Psoas muscle (tissue), 7 donors: ENCODE measurements at regions not wholly inside any gene's neighbourhood (a gene's known extent, or its start where the extent isn't known, plus 50 kb on each side); places are given as distances from the start of the nearest gene placed in this dataset.

Source experiments
- ATAC-seq, 4 donors: fragments of 200-7000 bp; cut with Tn5 transposase; one replicate each; pipeline ENCODE4 v1.9.1; 2020; ENCODE audit warnings: moderate library complexity in 3 of 4, mild to moderate bottlenecking in 2 of 4
- DNase-seq, 2 donors: peaks; one replicate each; pipeline ENCODE4 v3.0.0-alpha.2; 2020
- H3K27ac ChIP-seq: fragments of 200-600 bp; one replicate; pipeline ENCODE4 v1.8.0; 2022
- H3K27me3 ChIP-seq, 3 donors: fragments of 200-600 bp in 1 of 3; one replicate each; pipeline versions ENCODE4 v1.6.1 to v1.8.0; 2013 to 2022; ENCODE audit warnings: low read length in 2 of 3, mild to moderate bottlenecking in 2 of 3, moderate library complexity in 1 of 3; ENCODE audit not compliant: insufficient read depth in 3 of 3
- H3K36me3 ChIP-seq, 2 donors: fragments of 200-600 bp in 1 of 2; one replicate each; pipeline versions ENCODE4 v1.6.1 to v1.8.0; 2013 to 2022; ENCODE audit warnings: low read depth in 1 of 2, mild to moderate bottlenecking in 1 of 2, moderate library complexity in 1 of 2; ENCODE audit not compliant: insufficient read depth in 1 of 2
- H3K4me1 ChIP-seq: fragments of 200-600 bp; one replicate; pipeline ENCODE4 v1.8.0; 2022
- H3K4me3 ChIP-seq: fragments of 200-600 bp; one replicate; pipeline ENCODE4 v1.8.0; 2022; ENCODE audit warnings: mild to moderate bottlenecking
- H3K9me3 ChIP-seq: fragments of 200-600 bp; one replicate; pipeline ENCODE4 v1.8.0; 2022
- CTCF ChIP-seq: fragments of 200-600 bp; IDR thresholded peaks from one replicate; pipeline ENCODE4 v1.8.0; 2022; ENCODE audit warnings: antibody characterized with exemption
- WGBS, 3 donors: extraction: QIAGEN DNeasy Blood & Tissue Kit; methylation state at CpG; one replicate each; pipeline versions ENCODE4 v1.1.6 to v1.1.7; 2013; 5-methylcytosine and 5-hydroxymethylcytosine counted together
- intact Hi-C, 2 donors: fragments of 100-400 bp; cut with DNase I; formaldehyde crosslinking; loops; one replicate each; pipeline versions ENCODE4 v1.11.0 to v1.14.2; 2022
- donor health status: healthy with polysubstance abuse.
- donor health status: DM: no; HTN: no; CAD: no; lungs with moderate emphysema.
- donor health status: Bipolar disorder and iron deficiency.
- donor health status: healthy.
- donor health status: DM: yes; HTN: yes; CAD: no.
- donor health status: DM: no; HTN: no; CAD: no.
- donor health status: DM: yes; HTN: yes; CAD: no.

DNA sequence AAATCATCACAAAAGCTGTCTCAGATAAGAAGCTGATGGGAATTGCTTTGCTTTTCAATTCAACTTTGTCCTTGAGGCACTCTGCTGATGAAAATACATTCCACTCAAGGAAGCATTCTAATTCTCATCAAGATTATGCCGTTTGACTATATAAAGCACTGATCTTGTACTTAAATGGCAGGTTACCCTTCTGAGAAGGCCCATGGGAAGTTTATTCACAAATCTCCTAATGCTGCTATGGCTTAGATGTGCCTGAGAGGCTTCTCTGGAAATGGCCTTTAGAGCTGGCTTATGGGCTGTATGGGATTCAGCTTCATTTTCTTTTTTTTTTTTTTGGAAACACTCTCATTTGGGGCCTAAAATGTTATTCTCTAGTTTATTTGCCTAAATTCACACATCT, 69.7 kb upstream of the ARNT2 start:
- no peak for DNase-seq
- Histone ChIP-seq H3K36me3 (no peaks in the 10 kb centered on the region), H3K4me1 (no peaks in the 10 kb centered on the region), H3K9me3 (no peaks in the 10 kb centered on the region), H3K27me3 (no peaks in the 10 kb centered on the region), H3K4me3 (no peak overlapping the region), H3K27ac (no peak overlapping the region)
- 67 to 84% (median 76%) methylated on average over 1 of the region's 1 CpG for WGBS, 3 donors
- ATAC-seq = no peak
- intact Hi-C loops = no loop called here
- no peak for TF ChIP-seq CTCF

GRCh38 chr15:80339601-80340000, 64.6 kb upstream of the ARNT2 start:
- Histone ChIP-seq H3K4me3 (no peak overlapping the region), H3K9me3 (no peaks in the 10 kb centered on the region), H3K27ac (no peak overlapping the region), H3K4me1 (no peaks in the 10 kb centered on the region), H3K36me3 (no peaks in the 10 kb centered on the region), H3K27me3 (no peaks in the 10 kb centered on the region)
- 83 to 86% (median 84%) methylated on average over 3 of the region's 3 CpGs for WGBS, 3 donors
- DNase-seq (no peak), ATAC-seq (no peak)
- TF ChIP-seq CTCF = no peak
- intact Hi-C loops = no loop called here

GRCh38 chr15:80342148-80342547, 62.0 kb upstream of the ARNT2 start:
- no peak for DNase-seq

GRCh38 chr15:80343554-80343992, 60.6 kb upstream of the ARNT2 start:
- Histone ChIP-seq H3K27me3 (peaks cover 0 to 5% (median 0%) of the 10 kb centered on the region in 3 donors), H3K36me3 (no peaks in the 10 kb centered on the region), H3K27ac (no peak overlapping the region), H3K9me3 (no peaks in the 10 kb centered on the region), H3K4me1 (no peaks in the 10 kb centered on the region), H3K4me3 (no peak overlapping the region)
- DNase-seq = peak in 1 of 2 donors; percentile 60
- peak in 3 of 4 donors; percentile 62 to 83 (median 74) for ATAC-seq
- intact Hi-C loops = no loop called here
- WGBS, 3 donors = 27 to 39% (median 35%) methylated on average over 3 of the region's 3 CpGs
- no peak for TF ChIP-seq CTCF

More at GRCh38 chr15:80342148-80342547, 62.0 kb upstream of the ARNT2 start:
- H3K36me3 ChIP-seq = no peaks in the 10 kb centered on the region
- H3K9me3 ChIP-seq = no peaks in the 10 kb centered on the region
- H3K27ac ChIP-seq = no peak overlapping the region
- no peak for TF ChIP-seq CTCF
- no peaks in the 10 kb centered on the region for H3K27me3 ChIP-seq
- H3K4me1 ChIP-seq = no peaks in the 10 kb centered on the region
- intact Hi-C loops = no loop called here
- ATAC-seq = no peak
- H3K4me3 ChIP-seq = no peak overlapping the region
- WGBS, 3 donors = 87 to 92% (median 88%) methylated on average over 4 of the region's 4 CpGs

GRCh38 chr15:80350941-80351610, 53.1 kb upstream of the ARNT2 start:
- ATAC-seq = no peak

More at GRCh38 chr15:80350941-80351610, 53.1 kb upstream of the ARNT2 start:
- Histone ChIP-seq H3K27me3 (peaks cover 0 to 5% (median 0%) of the 10 kb centered on the region in 3 donors), H3K27ac (no peak overlapping the region), H3K36me3 (no peaks in the 10 kb centered on the region), H3K4me3 (no peak overlapping the region), H3K4me1 (no peaks in the 10 kb centered on the region), H3K9me3 (no peaks in the 10 kb centered on the region)
- intact Hi-C loops = no loop called here
- no peak for DNase-seq
- TF ChIP-seq CTCF = no peak
- WGBS, 3 donors = 72 to 85% (median 80%) methylated on average over 1 of the region's 1 CpG
